Gastrocnemius medialis (tissue), 4 donors: ENCODE measurements at regions not wholly inside any gene's neighbourhood (a gene's known extent, or its start where the extent isn't known, plus 50 kb on each side); places are given as distances from the start of the nearest gene placed in this dataset.

Experiments
- ATAC-seq, 2 donors: fragments of 150-250 bp; one replicate each; pipeline ENCODE4 v1.9.1; 2016
- DNase-seq, 2 donors: peaks; one replicate each; pipeline ENCODE4 v3.0.0-alpha.2; 2019
- H3K27ac ChIP-seq, 4 donors: fragments of 200-600 bp; sonication (generic); 1 replicate in 1 of 4; 2 replicates in 3 of 4; pipeline ENCODE4 v1.5.1; 2016 to 2018; ENCODE audit warnings: mild to moderate bottlenecking in 2 of 4, moderate library complexity in 1 of 4
- H3K27me3 ChIP-seq, 3 donors: fragments of 200-600 bp; sonication (generic) in 2 of 3; 1 replicate in 1 of 3; 2 replicates in 2 of 3; pipeline versions ENCODE4 v1.5.1 to v1.6.0; 2016 to 2019; ENCODE audit warnings: mild to moderate bottlenecking in 1 of 3, moderate library complexity in 1 of 3
- H3K36me3 ChIP-seq, 2 donors: fragments of 200-600 bp; sonication (generic) in 1 of 2; one replicate each; pipeline ENCODE4 v1.5.1; 2017 to 2018
- H3K4me1 ChIP-seq, 2 donors: fragments of 200-600 bp; sonication (generic) in 1 of 2; one replicate each; pipeline ENCODE4 v1.5.1; 2016 to 2017; ENCODE audit warnings: mild to moderate bottlenecking in 2 of 2
- H3K4me3 ChIP-seq, 4 donors: fragments of 200-600 bp; sonication (generic) in 3 of 4; 1 replicate in 1 of 4; 2 replicates in 3 of 4; pipeline ENCODE4 v1.5.1; 2016 to 2019; ENCODE audit warnings: mild to moderate bottlenecking in 2 of 4
- H3K9me3 ChIP-seq, 3 donors: fragments of 200-600 bp; sonication (generic) in 2 of 3; 1 replicate in 1 of 3; 2 replicates in 2 of 3; pipeline ENCODE4 v1.5.1; 2016 to 2019
- CTCF ChIP-seq, 5 experiments: fragments of 450-650 bp in 3 of 5; fragments of 200-600 bp in 2 of 5; sonication (generic) in 2 of 5; IDR thresholded peaks in 4 of 5; conservative IDR thresholded peaks in 1 of 5; 1 replicate in 4 of 5; 2 replicates in 1 of 5; pipeline ENCODE4 v1.5.1; 2016 to 2019; ENCODE audit warnings: antibody characterized with exemption in 5 of 5, mild to moderate bottlenecking in 3 of 5, moderate library complexity in 3 of 5
- POLR2A ChIP-seq, 2 donors: fragments of 450-650 bp; IDR thresholded peaks; one replicate each; pipeline ENCODE4 v1.6.1; 2017; ENCODE audit warnings: antibody characterized with exemption in 2 of 2, mild to moderate bottlenecking in 2 of 2, moderate library complexity in 2 of 2
- in situ Hi-C, 4 donors: fragments of 200-750 bp; cut with MboI; loops; one replicate each; pipeline versions ENCODE4 v1.15.0 to v1.8.0; 2017; ENCODE audit warnings: low sequenced_read_pairs in 4 of 4
- intact Hi-C: fragments of 100-400 bp; cut with DNase I; formaldehyde crosslinking; loops from one replicate; pipeline ENCODE4 v1.15.1; 2023; ENCODE audit warnings: low total_unique reads

GRCh38 chr3:8218353-8218940 lies 283.2 kb upstream of the LMCD1 start:
- intact Hi-C loops (no loop called here), in situ Hi-C loops (no loop called here)
- no peak for ATAC-seq
- no peaks in the 10 kb centered on the region for H3K9me3 ChIP-seq
- H3K36me3 ChIP-seq = no peaks in the 10 kb centered on the region
- TF ChIP-seq CTCF (IDR thresholded peaks at IDR 0.05 in 4 of 5, conservative IDR thresholded peaks at IDR 0.05 in 1 of 5) (no peak), POLR2A (IDR thresholded peaks at IDR 0.05) (no peak)
- DNase-seq = no peak
- no peaks in the 10 kb centered on the region for H3K27me3 ChIP-seq
- no peaks in the 10 kb centered on the region for H3K4me1 ChIP-seq
- H3K27ac ChIP-seq = no peak overlapping the region
- H3K4me3 ChIP-seq = no peak overlapping the region

- intact Hi-C loops = no loop called here
- no peak for ATAC-seq
- DNase-seq = no peak
Observed at GRCh38 chr3:8220291-8220690, 281.3 kb upstream of the LMCD1 start.

DNA sequence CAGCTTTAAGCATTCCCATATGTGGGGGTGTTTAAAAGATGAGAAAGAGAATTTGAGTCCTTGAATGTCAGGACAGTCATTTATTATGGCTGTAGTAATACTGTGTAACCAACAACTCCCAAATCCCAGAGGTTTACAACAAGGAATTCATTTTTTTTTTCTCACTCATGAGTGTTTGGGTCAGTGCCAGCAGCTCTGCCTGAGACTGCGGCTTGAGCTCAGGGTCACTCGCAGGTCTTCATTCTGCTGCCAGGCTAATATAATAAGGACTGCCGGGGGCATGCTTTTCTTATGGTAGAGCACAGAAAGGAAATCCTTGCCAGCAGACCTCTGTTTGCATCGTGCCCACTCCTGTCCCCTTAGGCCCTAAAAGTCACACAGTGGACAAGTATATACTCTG lies 277.9 kb upstream of the LMCD1 start:
- DNase-seq (no peak), ATAC-seq (no peak)
- Histone ChIP-seq H3K27me3 (no peaks in the 10 kb centered on the region), H3K36me3 (no peaks in the 10 kb centered on the region), H3K4me3 (no peak overlapping the region), H3K9me3 (no peaks in the 10 kb centered on the region), H3K4me1 (no peaks in the 10 kb centered on the region), H3K27ac (no peak overlapping the region)
- TF ChIP-seq CTCF (IDR thresholded peaks at IDR 0.05 in 4 of 5, conservative IDR thresholded peaks at IDR 0.05 in 1 of 5) (no peak), POLR2A (IDR thresholded peaks at IDR 0.05) (no peak)
- in situ Hi-C loops (no loop called here), intact Hi-C loops (no loop called here)

More at GRCh38 chr3:8220291-8220690, 281.3 kb upstream of the LMCD1 start:
- Histone ChIP-seq H3K27ac (no peak overlapping the region), H3K4me3 (no peak overlapping the region), H3K4me1 (no peaks in the 10 kb centered on the region), H3K9me3 (no peaks in the 10 kb centered on the region), H3K36me3 (no peaks in the 10 kb centered on the region), H3K27me3 (no peaks in the 10 kb centered on the region)
- in situ Hi-C loops = no loop called here
- TF ChIP-seq POLR2A (IDR thresholded peaks at IDR 0.05) = no peak
- TF ChIP-seq CTCF (IDR thresholded peaks at IDR 0.05 in 4 of 5, conservative IDR thresholded peaks at IDR 0.05 in 1 of 5) = no peak

DNA sequence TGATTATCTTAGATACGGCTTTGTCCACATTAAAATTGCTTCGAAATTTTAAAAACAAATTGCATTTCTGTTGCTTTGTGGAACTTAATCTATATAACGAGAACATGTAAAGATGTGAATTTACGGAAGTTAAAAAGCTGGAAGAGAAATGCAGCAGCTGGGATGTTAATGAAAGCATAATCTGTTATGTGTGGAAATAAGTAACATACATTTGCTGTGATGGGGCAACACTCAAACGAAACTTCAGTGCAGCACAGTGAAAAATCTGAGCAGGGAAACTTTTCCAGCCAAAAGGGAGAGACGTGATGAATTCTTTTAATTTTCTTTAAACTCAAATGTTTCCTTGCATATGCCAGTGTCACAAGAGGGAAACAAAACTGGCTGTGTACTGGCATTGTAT lies 276.7 kb upstream of the LMCD1 start:
- no peaks in the 10 kb centered on the region for H3K36me3 ChIP-seq
- no peak overlapping the region for H3K4me3 ChIP-seq
- H3K4me1 ChIP-seq = no peaks in the 10 kb centered on the region
- H3K9me3 ChIP-seq = no peaks in the 10 kb centered on the region
- no peaks in the 10 kb centered on the region for H3K27me3 ChIP-seq
- no peak for DNase-seq
- intact Hi-C loops = no loop called here
- in situ Hi-C loops = no loop called here
- H3K27ac ChIP-seq = no peak overlapping the region
- ATAC-seq = no peak
- TF ChIP-seq POLR2A (IDR thresholded peaks at IDR 0.05) = no peak
- no peak for TF ChIP-seq CTCF (IDR thresholded peaks at IDR 0.05 in 4 of 5, conservative IDR thresholded peaks at IDR 0.05 in 1 of 5)

GRCh38 chr3:8233938-8234337 lies 267.7 kb upstream of the LMCD1 start:
- no peak overlapping the region for H3K27ac ChIP-seq
- no peak overlapping the region for H3K4me3 ChIP-seq
- DNase-seq (no peak), ATAC-seq (no peak)
- intact Hi-C loops (no loop called here), in situ Hi-C loops (no loop called here)
- peaks cover 0 to 5% of the 10 kb centered on the region in 2 donors for H3K4me1 ChIP-seq
- H3K9me3 ChIP-seq = no peaks in the 10 kb centered on the region
- no peaks in the 10 kb centered on the region for H3K36me3 ChIP-seq
- H3K27me3 ChIP-seq = no peaks in the 10 kb centered on the region
- TF ChIP-seq CTCF (IDR thresholded peaks at IDR 0.05 in 4 of 5, conservative IDR thresholded peaks at IDR 0.05 in 1 of 5) (no peak), POLR2A (IDR thresholded peaks at IDR 0.05) (no peak)
